Chondrocyte (in vitro differentiated cells): ENCODE measurements at regions not wholly inside any gene's neighbourhood (a gene's known extent, or its start where the extent isn't known, plus 50 kb on each side); places are given as distances from the start of the nearest gene placed in this dataset.

ENCODE experiments used
- DNase-seq: peaks from one replicate; pipeline ENCODE4 v3.0.0; 2021; ENCODE audit warnings: mixed read lengths, low spot score
- H3K27ac Mint-ChIP-seq: one replicate; pipeline ENCODE4 v1.8.0; 2021; ENCODE audit warnings: mild to moderate bottlenecking, moderate library complexity, mixed read lengths; ENCODE audit not compliant: unreplicated experiment
- H3K27me3 Mint-ChIP-seq: 2 replicates; pipeline ENCODE4 v1.8.0; 2021; ENCODE audit warnings: low read depth, mixed read lengths
- H3K36me3 Mint-ChIP-seq: 2 replicates; pipeline ENCODE4 v1.8.0; 2021; ENCODE audit warnings: low read depth, mixed read lengths
- H3K4me1 Mint-ChIP-seq: 2 replicates; pipeline ENCODE4 v1.8.0; 2021; ENCODE audit warnings: low read depth, mild to moderate bottlenecking, mixed read lengths
- H3K4me3 Mint-ChIP-seq: one replicate; pipeline ENCODE4 v1.8.0; 2021; ENCODE audit warnings: mild to moderate bottlenecking, moderate library complexity, mixed read lengths; ENCODE audit not compliant: unreplicated experiment
- H3K9me3 Mint-ChIP-seq: 2 replicates; pipeline ENCODE4 v1.8.0; 2021; ENCODE audit warnings: low read depth, mixed read lengths
- TF ChIP-seq, protein P1 (sequence below): fragments of 200-600 bp; sonication (generic); IDR thresholded peaks from 2 replicates; pipeline ENCODE4 v1.5.0; 2021; ENCODE audit warnings: antibody characterized with exemption, mild to moderate bottlenecking, moderate library complexity

DNA sequence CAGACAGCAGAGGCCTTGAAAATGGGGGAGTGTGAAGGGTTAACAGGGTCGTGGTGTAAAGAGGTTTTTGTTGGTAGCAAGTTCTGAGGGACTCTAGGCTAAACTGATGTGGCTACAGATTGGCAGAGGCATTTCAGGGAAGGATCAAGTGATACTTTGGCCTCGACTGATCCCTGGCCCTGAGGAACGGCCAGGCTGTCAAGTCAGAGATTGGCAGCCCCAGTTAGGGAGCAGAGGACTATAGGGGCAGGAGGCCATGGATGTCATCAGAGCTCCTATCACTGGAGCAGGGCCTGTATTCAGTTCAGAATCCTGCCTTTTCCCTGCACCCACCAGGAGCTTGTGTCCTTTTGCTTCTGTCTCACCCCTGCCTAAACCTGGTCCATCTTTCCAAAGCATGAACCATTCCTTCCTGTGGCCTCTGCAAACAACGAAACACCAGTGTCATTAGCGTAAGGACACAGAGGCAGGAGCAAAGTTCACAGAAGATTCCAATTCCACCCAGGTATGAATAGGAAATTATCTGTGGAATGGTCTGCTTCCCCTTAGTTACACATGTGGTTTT lies 613.1 kb downstream of the MID1IP1 start:
- Mint-ChIP-seq H3K4me1 (peaks cover 9% of the 10 kb centered on the region), H3K27me3 (peaks cover 4% of the 10 kb centered on the region), H3K4me3 (no peak overlapping the region), H3K36me3 (no peaks in the 10 kb centered on the region), H3K9me3 (peaks cover 13% of the 10 kb centered on the region), H3K27ac (no peak overlapping the region)
- DNase-seq = no peak
- TF ChIP-seq, protein P1, sequence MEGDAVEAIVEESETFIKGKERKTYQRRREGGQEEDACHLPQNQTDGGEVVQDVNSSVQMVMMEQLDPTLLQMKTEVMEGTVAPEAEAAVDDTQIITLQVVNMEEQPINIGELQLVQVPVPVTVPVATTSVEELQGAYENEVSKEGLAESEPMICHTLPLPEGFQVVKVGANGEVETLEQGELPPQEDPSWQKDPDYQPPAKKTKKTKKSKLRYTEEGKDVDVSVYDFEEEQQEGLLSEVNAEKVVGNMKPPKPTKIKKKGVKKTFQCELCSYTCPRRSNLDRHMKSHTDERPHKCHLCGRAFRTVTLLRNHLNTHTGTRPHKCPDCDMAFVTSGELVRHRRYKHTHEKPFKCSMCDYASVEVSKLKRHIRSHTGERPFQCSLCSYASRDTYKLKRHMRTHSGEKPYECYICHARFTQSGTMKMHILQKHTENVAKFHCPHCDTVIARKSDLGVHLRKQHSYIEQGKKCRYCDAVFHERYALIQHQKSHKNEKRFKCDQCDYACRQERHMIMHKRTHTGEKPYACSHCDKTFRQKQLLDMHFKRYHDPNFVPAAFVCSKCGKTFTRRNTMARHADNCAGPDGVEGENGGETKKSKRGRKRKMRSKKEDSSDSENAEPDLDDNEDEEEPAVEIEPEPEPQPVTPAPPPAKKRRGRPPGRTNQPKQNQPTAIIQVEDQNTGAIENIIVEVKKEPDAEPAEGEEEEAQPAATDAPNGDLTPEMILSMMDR = no peak

GRCh38 chrX:39416547-39417260 lies 615.4 kb downstream of the MID1IP1 start:
- Mint-ChIP-seq H3K9me3 (peaks cover 12% of the 10 kb centered on the region), H3K27ac (no peak overlapping the region), H3K4me3 (no peak overlapping the region), H3K4me1 (peaks cover 9% of the 10 kb centered on the region), H3K27me3 (no peaks in the 10 kb centered on the region), H3K36me3 (no peaks in the 10 kb centered on the region)
- TF ChIP-seq, protein P1 = no peak
- no peak for DNase-seq

DNA sequence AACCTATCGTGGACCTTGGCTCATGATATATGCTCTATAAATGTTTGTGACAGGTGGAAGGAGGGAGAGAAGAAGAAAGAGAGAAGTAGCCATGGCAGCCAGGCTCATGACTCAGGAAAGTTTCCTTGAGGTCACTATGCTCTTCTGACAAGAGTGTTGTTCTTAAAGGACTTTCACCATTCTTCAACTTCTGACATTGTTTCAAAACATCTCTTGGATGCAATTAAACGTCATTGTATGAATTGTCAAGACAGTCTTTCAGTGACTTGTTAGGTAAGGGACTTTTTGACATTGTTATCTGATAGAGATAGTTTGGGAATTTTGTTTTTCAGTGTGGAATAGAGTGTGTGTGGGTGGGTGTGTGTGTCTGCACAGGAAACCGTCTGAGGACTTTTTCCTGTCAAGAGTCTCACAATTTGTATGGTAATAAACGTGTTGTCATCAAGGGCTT lies 617.0 kb downstream of the MID1IP1 start:
- Mint-ChIP-seq H3K27me3 (no peaks in the 10 kb centered on the region), H3K4me3 (no peak overlapping the region), H3K36me3 (no peaks in the 10 kb centered on the region), H3K4me1 (peaks cover 9% of the 10 kb centered on the region), H3K27ac (no peak overlapping the region), H3K9me3 (peaks cover 12% of the 10 kb centered on the region)
- DNase-seq = no peak
- TF ChIP-seq, protein P1 = no peak

DNA sequence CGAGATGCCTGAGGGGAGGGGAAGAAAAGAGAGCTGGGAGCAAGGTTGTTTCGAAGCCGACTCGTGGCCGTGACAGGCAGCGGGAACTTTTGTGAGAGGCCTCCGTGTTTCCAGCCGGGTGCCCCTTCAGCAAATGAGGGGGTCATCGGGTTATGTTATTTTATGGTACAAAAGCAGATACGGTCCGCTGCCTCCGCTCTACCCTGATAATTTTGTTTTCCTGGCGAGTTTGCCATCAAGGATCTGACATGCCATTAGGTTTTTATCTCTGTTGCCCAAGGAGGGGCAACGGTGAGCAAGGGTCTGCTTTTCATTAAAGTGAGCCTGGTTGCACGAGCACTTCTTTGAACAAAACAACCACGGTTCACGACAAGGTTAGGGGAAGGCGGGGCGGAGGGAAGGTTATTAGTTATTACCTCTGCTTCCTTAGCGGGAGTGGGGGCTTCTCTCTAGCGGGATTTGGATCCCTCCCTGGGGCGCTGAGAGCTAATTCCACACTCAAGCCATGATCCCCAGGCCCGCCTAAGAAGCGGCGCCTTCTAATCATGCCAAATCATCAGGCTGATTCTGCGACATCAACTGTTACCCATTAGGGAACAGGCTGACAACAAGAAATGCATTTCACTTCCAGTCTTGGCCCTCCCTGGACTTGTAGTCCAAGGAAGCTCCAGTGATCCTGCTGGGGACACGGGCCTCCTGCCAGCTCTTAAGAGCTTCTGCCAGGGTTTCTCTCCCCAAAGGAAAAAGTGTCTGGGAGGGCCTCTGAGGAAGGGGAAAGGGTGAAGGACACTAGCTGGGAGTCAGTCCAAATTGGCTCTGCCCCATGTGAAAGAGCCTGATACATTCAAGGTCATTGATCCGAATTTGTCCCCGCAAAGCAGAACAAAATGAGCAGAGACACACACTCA lies 617.7 kb downstream of the MID1IP1 start:
- H3K36me3 Mint-ChIP-seq = no peaks in the 10 kb centered on the region
- H3K27me3 Mint-ChIP-seq = no peaks in the 10 kb centered on the region
- no peak overlapping the region for H3K27ac Mint-ChIP-seq
- H3K4me1 Mint-ChIP-seq = peaks cover 9% of the 10 kb centered on the region
- peaks cover 12% of the 10 kb centered on the region for H3K9me3 Mint-ChIP-seq
- H3K4me3 Mint-ChIP-seq = no peak overlapping the region
- DNase-seq = no peak
- TF ChIP-seq, protein P1 = no peak

- Mint-ChIP-seq H3K27me3 (no peaks in the 10 kb centered on the region), H3K4me3 (no peak overlapping the region), H3K9me3 (peaks cover 14% of the 10 kb centered on the region), H3K27ac (no peak overlapping the region), H3K4me1 (peaks cover 9% of the 10 kb centered on the region), H3K36me3 (no peaks in the 10 kb centered on the region)
- no peak for DNase-seq
- TF ChIP-seq, protein P1 = no peak
Observed at GRCh38 chrX:39421006-39421405, 619.7 kb downstream of the MID1IP1 start.
